Bronchial epithelial cell (primary cell): ENCODE measurements at regions not wholly inside any gene's neighbourhood (a gene's known extent, or its start where the extent isn't known, plus 50 kb on each side); places are given as distances from the start of the nearest gene placed in this dataset.

Experiments
- DNase-seq: peaks from one replicate; pipeline ENCODE4 v3.0.0-alpha.2; 2010; ENCODE audit warnings: low read depth
- FAIRE-seq: peaks from 2 replicates; lab custom pipeline; 2011; peaks lifted over from hg19 to GRCh38; lab: Jason Lieb, UNC
- H3K27me3 ChIP-seq: 2 replicates; pipeline ENCODE4 v1.5.1; 2011; ENCODE audit warnings: low read length; ENCODE audit not compliant: control insufficient read depth, insufficient read depth
- H3K36me3 ChIP-seq: 2 replicates; pipeline ENCODE4 v1.5.1; 2011; ENCODE audit warnings: low read length; ENCODE audit not compliant: control insufficient read depth, insufficient read depth
- H3K4me3 ChIP-seq: 2 replicates; pipeline ENCODE4 v1.5.1; 2011; ENCODE audit warnings: mild to moderate bottlenecking, low read depth, low read length, control low read depth
- TF ChIP-seq, protein P1 (sequence below): IDR thresholded peaks from 2 replicates; pipeline ENCODE4 v1.5.1; 2011; ENCODE audit warnings: mild to moderate bottlenecking, moderate library complexity, low read length, control low read depth, inconsistent platforms; ENCODE audit not compliant: insufficient read depth, severe bottlenecking

DNA sequence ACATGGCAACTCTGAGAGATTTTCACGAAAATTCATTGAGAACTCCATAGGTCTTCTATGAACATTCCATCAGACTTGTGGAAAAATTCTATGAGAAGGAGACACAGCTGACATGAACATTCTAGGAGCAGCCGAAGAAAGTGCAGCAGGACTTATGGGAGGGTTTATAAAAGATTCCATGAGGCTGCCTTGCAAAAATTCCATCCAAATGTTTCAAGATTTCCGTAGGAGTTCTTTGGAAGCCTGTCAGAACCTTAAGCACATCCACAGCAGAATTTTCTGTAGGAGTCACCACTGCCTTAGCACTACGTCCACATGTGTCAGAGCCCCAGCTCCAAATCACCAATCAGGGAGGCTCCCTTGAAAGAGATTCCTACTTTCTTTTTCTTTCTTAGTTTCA lies 67.0 kb upstream of the MSX1 start:
- Histone ChIP-seq H3K27me3 (no peaks in the 10 kb centered on the region), H3K4me3 (no peak overlapping the region), H3K36me3 (no peaks in the 10 kb centered on the region)
- no peak for FAIRE-seq
- no peak for DNase-seq
- TF ChIP-seq, protein P1, sequence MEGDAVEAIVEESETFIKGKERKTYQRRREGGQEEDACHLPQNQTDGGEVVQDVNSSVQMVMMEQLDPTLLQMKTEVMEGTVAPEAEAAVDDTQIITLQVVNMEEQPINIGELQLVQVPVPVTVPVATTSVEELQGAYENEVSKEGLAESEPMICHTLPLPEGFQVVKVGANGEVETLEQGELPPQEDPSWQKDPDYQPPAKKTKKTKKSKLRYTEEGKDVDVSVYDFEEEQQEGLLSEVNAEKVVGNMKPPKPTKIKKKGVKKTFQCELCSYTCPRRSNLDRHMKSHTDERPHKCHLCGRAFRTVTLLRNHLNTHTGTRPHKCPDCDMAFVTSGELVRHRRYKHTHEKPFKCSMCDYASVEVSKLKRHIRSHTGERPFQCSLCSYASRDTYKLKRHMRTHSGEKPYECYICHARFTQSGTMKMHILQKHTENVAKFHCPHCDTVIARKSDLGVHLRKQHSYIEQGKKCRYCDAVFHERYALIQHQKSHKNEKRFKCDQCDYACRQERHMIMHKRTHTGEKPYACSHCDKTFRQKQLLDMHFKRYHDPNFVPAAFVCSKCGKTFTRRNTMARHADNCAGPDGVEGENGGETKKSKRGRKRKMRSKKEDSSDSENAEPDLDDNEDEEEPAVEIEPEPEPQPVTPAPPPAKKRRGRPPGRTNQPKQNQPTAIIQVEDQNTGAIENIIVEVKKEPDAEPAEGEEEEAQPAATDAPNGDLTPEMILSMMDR, result no peak

DNA sequence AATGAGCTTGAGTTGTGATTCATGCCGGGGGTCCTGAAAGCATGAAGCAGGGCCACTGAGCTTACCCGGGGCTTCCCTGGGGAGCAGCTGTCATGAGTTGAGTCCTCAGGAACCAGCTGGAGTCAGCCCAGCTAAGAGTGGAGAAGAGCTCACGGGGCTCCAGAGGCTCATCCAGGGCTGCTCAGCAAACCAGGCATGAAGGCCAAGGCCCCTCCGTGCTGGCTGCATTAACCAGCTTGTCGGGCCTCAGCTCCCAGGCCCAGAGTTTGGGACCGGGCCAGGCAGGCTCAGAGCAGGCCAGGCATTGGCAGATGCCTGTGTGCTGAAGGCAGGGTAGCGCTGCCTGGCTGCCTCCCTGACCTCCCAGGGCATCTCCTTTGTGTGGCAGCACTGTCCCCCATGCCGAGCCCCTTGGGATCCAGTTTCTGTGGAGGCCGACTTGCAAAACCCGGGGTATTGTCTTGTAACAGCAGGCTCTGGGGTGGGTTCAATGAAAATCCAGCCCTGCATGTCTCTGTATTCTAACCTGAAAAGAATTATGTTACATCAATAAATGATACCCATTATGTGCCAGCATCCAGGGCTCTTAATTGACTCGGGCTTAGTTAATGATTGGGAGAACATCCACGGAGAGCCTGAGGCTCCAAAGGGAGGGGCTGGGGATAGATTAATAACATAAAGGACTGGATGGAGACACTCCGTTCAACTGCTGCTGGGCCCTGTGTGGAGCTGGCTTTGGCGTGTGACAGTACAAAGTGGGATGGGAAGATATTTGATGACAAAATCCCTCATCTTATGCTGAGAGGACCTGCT lies 68.0 kb upstream of the MSX1 start:
- peak; percentile 55 for FAIRE-seq
- no peaks in the 10 kb centered on the region for H3K27me3 ChIP-seq
- H3K36me3 ChIP-seq, result no peaks in the 10 kb centered on the region
- no peak overlapping the region for H3K4me3 ChIP-seq
- no peak for DNase-seq
- TF ChIP-seq, protein P1, result no peak

DNA sequence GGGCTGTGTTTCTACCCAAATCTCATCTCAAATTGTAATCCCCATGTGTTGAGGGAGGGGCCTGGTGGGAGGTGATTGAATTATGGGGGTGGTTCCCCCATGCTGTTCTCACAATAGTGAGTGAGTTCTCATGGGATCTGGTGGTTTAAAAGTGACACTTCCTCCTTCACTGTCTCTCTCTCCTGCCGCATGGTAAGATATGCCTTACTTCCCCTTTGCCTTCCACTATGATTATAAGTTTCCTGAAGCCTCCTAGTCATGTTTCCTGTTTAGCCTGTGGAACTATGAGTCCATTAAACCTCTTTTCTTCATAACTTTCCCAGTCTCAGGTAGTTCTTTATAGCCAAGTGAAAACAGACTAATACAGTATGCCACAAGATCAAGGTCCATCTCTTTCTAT lies 70.0 kb upstream of the MSX1 start:
- Histone ChIP-seq H3K27me3 (no peaks in the 10 kb centered on the region), H3K4me3 (no peak overlapping the region), H3K36me3 (no peaks in the 10 kb centered on the region)
- DNase-seq (no peak), FAIRE-seq (no peak)
- TF ChIP-seq, protein P1, result no peak

DNA sequence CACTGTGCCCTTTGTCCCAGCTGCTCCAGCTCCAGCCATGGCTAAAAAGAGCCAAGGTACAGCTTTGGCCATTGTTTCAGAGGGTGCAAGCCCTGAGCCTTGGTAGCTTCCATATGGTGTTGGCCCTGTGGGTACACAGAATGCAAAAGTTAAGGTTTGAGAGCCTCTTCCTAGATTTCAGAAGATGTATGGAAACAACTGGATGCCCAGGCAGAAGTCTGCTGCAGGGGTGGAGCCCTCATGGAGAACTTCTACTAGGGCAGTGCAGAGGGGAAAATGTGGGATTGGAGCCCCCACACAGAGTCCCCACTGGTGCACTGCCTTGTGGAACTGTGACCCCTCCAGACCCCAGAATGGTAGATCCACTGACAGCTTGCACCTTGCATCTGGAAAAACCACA lies 70.9 kb upstream of the MSX1 start:
- no peak for FAIRE-seq

DNA sequence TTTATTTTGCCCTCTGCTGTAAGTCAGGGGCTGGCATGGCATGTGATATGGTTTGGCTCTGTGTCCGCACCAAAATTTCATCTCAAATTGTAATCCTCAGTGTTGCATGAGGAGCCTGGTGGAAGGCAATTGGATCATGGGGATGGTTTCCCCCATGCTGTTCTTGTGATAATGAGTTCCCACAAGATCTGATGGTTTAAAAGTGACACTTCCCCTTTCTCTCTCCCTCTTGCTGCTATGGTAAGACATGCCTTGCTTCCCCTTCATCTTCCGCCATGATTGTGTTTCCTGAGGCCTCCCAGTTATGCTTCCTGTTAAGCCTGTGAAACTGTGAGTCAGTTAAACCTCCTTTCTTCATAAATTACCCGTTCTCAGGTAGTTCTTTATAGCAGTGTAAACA lies 72.0 kb upstream of the MSX1 start:
- TF ChIP-seq, protein P1, result no peak
- no peak for DNase-seq
- FAIRE-seq, result no peak
- Histone ChIP-seq H3K27me3 (no peaks in the 10 kb centered on the region), H3K4me3 (no peak overlapping the region), H3K36me3 (no peaks in the 10 kb centered on the region)

More for the DNA sequence above, 70.9 kb upstream of the MSX1 start:
- H3K36me3 ChIP-seq, result no peaks in the 10 kb centered on the region
- H3K4me3 ChIP-seq, result no peak overlapping the region
- TF ChIP-seq, protein P1, result no peak
- no peaks in the 10 kb centered on the region for H3K27me3 ChIP-seq
- DNase-seq, result no peak
